ENCODE measurements at regions not wholly inside any gene's neighbourhood (a gene's known extent, or its start where the extent isn't known, plus 50 kb on each side); places are given as distances from the start of the nearest gene placed in this dataset.
A peak's percentile ranks its signal among the peaks of the same experiment; 100 is the strongest.

- no peak for DNase-seq (ENCODE audit: extremely low spot score in 2 of 2)
- no peaks in the 10 kb centered on the region for H3K27me3 ChIP-seq
- intact Hi-C loops (cut with DNase I), result no loop called here
- H3K4me1 ChIP-seq, result no peaks in the 10 kb centered on the region
- H3K4me3 ChIP-seq, result peak overlapping the region; percentile 8 to 20
- no peaks in the 10 kb centered on the region for H3K9me3 ChIP-seq
- no peaks in the 10 kb centered on the region for H3K36me3 ChIP-seq
- TF ChIP-seq CTCF (IDR thresholded peaks at IDR 0.05) (no peak), POLR2A (IDR thresholded peaks at IDR 0.05) (no peak), POLR2AphosphoS5 (IDR thresholded peaks at IDR 0.05; ENCODE audit: insufficient read depth in 1 of 2, low read depth in 1 of 2) (no peak)
- peak overlapping the region; percentile 3 for H3K27ac ChIP-seq
Observed at GRCh38 chr2:200155652-200156051, 150.8 kb upstream of the SPATS2L start.

GRCh38 chr2:200156166-200156835 lies 150.2 kb upstream of the SPATS2L start:
- H3K9me3 ChIP-seq, result no peaks in the 10 kb centered on the region
- intact Hi-C loops (cut with DNase I), result no loop called here
- H3K36me3 ChIP-seq, result no peaks in the 10 kb centered on the region
- H3K4me1 ChIP-seq, result no peaks in the 10 kb centered on the region
- DNase-seq (ENCODE audit: extremely low spot score in 2 of 2), result no peak
- H3K27me3 ChIP-seq, result no peaks in the 10 kb centered on the region
- peak overlapping the region; percentile 8 to 20 for H3K4me3 ChIP-seq
- TF ChIP-seq CTCF (IDR thresholded peaks at IDR 0.05), result no peak
- TF ChIP-seq POLR2AphosphoS5 (IDR thresholded peaks at IDR 0.05; ENCODE audit: insufficient read depth in 1 of 2, low read depth in 1 of 2), result peak in 1 of 2 donors; percentile 90
- TF ChIP-seq POLR2A (IDR thresholded peaks at IDR 0.05), result no peak
- peak overlapping the region; percentile 3 for H3K27ac ChIP-seq

DNA sequence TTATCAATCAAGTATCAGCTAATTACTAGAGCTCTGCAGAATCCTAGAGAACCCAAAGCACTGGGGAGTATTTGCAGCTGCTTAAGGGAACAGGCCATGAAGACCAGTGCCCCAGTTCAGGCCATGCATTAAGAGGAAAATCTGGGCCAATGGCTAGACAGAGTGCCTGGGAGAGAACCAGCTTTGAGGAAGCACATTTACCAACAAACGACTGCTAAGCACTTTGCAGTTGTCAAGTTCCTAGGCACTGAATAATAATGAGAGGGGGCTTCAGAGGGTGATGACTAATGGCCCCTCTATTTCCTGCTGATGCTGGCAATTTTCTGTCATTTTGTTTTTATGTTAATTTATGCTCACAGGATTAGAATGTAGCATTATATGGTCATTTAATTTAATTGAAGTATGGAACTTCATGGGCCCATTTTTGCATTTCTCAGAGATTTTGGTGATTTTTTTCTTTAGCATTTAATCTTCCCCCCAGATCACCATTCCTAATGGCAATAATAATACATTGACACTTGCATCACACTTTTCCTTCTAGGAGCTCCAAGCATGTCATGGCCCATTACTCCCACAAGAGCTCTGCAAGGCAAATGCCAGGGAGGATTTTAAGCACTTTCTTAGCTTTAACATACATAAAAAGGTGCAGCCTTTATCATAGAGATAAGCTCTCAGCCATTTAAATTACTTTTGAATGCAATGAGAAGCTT lies 147.7 kb upstream of the SPATS2L start:
- TF ChIP-seq POLR2AphosphoS5 (IDR thresholded peaks at IDR 0.05; ENCODE audit: insufficient read depth in 1 of 2, low read depth in 1 of 2) (no peak), POLR2A (IDR thresholded peaks at IDR 0.05) (no peak), CTCF (IDR thresholded peaks at IDR 0.05) (no peak)
- Histone ChIP-seq H3K4me1 (no peaks in the 10 kb centered on the region), H3K27ac (no peak overlapping the region), H3K4me3 (no peak overlapping the region), H3K9me3 (no peaks in the 10 kb centered on the region), H3K36me3 (no peaks in the 10 kb centered on the region), H3K27me3 (no peaks in the 10 kb centered on the region)
- intact Hi-C loops (cut with DNase I), result no loop called here
- DNase-seq (ENCODE audit: extremely low spot score in 2 of 2), result no peak

DNA sequence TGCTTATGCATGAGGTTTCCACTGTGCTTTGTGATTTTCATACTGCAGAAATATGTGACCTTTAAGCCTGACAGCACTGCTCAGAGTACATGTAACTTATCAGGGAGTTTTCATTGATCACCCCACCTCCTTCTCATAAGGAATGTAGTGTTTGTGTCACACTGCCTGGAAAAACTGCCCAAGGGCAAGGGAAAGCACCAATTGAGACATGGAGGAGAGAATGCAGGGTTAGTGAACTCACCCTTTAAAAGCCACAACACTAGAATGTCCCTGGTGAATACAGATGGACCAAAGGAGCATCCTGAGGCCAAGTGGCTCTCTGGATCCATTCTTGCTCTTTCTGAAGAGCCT lies 147.2 kb upstream of the SPATS2L start:
- no peaks in the 10 kb centered on the region for H3K27me3 ChIP-seq
- no peak overlapping the region for H3K27ac ChIP-seq
- DNase-seq (ENCODE audit: extremely low spot score in 2 of 2), result no peak
- H3K4me1 ChIP-seq, result no peaks in the 10 kb centered on the region
- TF ChIP-seq CTCF (IDR thresholded peaks at IDR 0.05) (no peak), POLR2A (IDR thresholded peaks at IDR 0.05) (no peak), POLR2AphosphoS5 (IDR thresholded peaks at IDR 0.05; ENCODE audit: insufficient read depth in 1 of 2, low read depth in 1 of 2) (no peak)
- intact Hi-C loops (cut with DNase I), result no loop called here
- no peaks in the 10 kb centered on the region for H3K9me3 ChIP-seq
- no peaks in the 10 kb centered on the region for H3K36me3 ChIP-seq
- H3K4me3 ChIP-seq, result no peak overlapping the region
